ENCODE measurements at regions not wholly inside any gene's neighbourhood (a gene's known extent, or its start where the extent isn't known, plus 50 kb on each side); places are given as distances from the start of the nearest gene placed in this dataset.

DNA sequence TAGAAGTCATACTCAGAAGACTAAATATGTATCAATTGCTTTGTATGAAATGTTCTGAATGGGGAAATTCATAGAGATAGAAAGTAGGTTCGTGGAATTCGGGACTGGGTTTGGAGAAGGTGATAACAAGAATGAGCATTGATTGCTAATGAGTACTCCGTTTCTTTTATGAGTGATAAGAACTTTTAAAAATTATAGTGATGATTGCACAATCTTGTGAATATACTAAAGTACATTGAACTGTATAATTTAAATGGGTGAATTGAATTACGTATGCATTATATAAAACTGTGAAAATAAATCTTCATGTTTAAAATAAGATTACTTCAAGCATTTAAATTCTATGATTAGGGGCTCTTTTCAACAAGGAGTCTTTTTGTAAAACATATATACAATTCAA lies 425.6 kb upstream of the NCAM2 start:
- TF ChIP-seq RAD21 (IDR thresholded peaks at IDR 0.05; ENCODE audit: low read depth), result no peak
- TF ChIP-seq JUND (IDR thresholded peaks at IDR 0.05), result no peak

Measured in HCT116 (cell line).